SH-SY5Y (cell line): ENCODE measurements at regions not wholly inside any gene's neighbourhood (a gene's known extent, or its start where the extent isn't known, plus 50 kb on each side); places are given as distances from the start of the nearest gene placed in this dataset.

Source experiments
- GATA2 ChIP-seq: IDR thresholded peaks from 2 replicates; pipeline ENCODE4 v1.6.1; 2011; ENCODE audit warnings: mild to moderate bottlenecking, low read depth, low read length
- GATA3 ChIP-seq: IDR thresholded peaks from 2 replicates; pipeline ENCODE4 v1.6.1; 2011; ENCODE audit warnings: low read depth, mild to moderate bottlenecking, low read length, moderate library complexity

DNA sequence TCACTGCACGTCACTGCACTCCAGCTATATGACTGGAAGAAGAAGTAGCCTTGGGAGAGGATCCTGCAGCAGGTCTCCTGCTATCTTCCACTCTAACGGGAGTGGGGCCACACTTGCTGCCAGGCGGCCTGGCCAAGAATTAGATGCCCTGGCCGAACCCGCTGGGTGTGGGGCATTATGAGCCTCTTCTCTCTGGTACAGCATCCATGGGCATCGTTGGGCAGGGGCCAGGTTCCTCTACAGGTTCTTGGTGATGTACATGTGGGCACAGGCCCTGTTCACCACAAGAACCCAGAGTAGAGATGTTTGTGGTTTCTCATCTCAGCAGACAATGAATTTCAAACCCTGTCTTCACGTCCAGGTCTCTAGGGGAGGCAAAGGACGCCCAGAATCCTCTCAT, 370.5 kb downstream of the NPHP4 start:
- TF ChIP-seq GATA2 (no peak), GATA3 (no peak)
